WTC11 (cell line): ENCODE measurements at regions not wholly inside any gene's neighbourhood (a gene's known extent, or its start where the extent isn't known, plus 50 kb on each side); places are given as distances from the start of the nearest gene placed in this dataset.

ENCODE experiments used
- ATAC-seq: fragments of 200-7000 bp; cut with Tn5 transposase; 2 replicates; pipeline ENCODE4 v1.10.0; 2021; ENCODE audit warnings: mild to moderate bottlenecking, moderate library complexity
- CTCF ChIA-PET: fragments of 300-600 bp; sonication (Branson Sonifier 250); formaldehyde crosslinking; loops from one replicate; lab custom pipeline; 2021; ENCODE audit warnings: antibody characterized with exemption; lab: Charles Lee
- POLR2A ChIA-PET: fragments of 350-600 bp; sonication (Branson Sonifier 250); formaldehyde crosslinking; loops from one replicate; lab custom pipeline; 2021; ENCODE audit warnings: antibody characterized with exemption; lab: Charles Lee
- DNase-seq: peaks from one replicate; pipeline ENCODE4 v3.0.0; 2021; ENCODE audit warnings: low spot score
- H3K27ac Mint-ChIP-seq: 2 replicates; pipeline ENCODE4 v1.8.0; 2021; ENCODE audit warnings: mixed read lengths
- H3K27me3 Mint-ChIP-seq: 2 replicates; pipeline ENCODE4 v1.8.0; 2021; ENCODE audit warnings: low read depth, mild to moderate bottlenecking, moderate library complexity, mixed read lengths
- H3K36me3 Mint-ChIP-seq: 2 replicates; pipeline ENCODE4 v1.8.0; 2021; ENCODE audit warnings: mixed read lengths
- H3K4me1 Mint-ChIP-seq: 2 replicates; pipeline ENCODE4 v1.8.0; 2022; ENCODE audit warnings: mixed read lengths
- H3K4me3 Mint-ChIP-seq: 2 replicates; pipeline ENCODE4 v1.8.0; 2021; ENCODE audit warnings: mild to moderate bottlenecking, moderate library complexity, mixed read lengths
- H3K9me3 Mint-ChIP-seq: 2 replicates; pipeline ENCODE4 v1.8.0; 2021; ENCODE audit warnings: mixed read lengths
- AR ChIP-seq: fragments of 250-450 bp; sonication (Bioruptor Pico); IDR thresholded peaks from 2 replicates; pipeline ENCODE4 v1.9.0; 2021; ENCODE audit warnings: mild to moderate bottlenecking
- ATF2 ChIP-seq: sonication (generic); formaldehyde crosslinking; IDR thresholded peaks from 2 replicates; pipeline ENCODE4 v1.8.1; 2022; ENCODE audit warnings: low read depth, missing genetic modification reagents, borderline replicate concordance
- CREM ChIP-seq: sonication (generic); formaldehyde crosslinking; IDR thresholded peaks from 2 replicates; pipeline ENCODE4 v1.8.1; 2022; ENCODE audit warnings: mild to moderate bottlenecking, missing genetic modification reagents, moderate library complexity
- CTCF ChIP-seq: fragments of 200-600 bp; IDR thresholded peaks from 2 replicates; pipeline ENCODE4 v1.8.0; 2022; ENCODE audit warnings: antibody characterized with exemption
- E2F5 ChIP-seq: sonication (generic); formaldehyde crosslinking; IDR thresholded peaks from 2 replicates; pipeline ENCODE4 v1.8.1; 2022; ENCODE audit warnings: mild to moderate bottlenecking, moderate library complexity, missing genetic modification reagents
- ELF4 ChIP-seq: sonication (generic); formaldehyde crosslinking; IDR thresholded peaks from 2 replicates; pipeline ENCODE4 v1.8.1; 2022; ENCODE audit warnings: low read depth, mild to moderate bottlenecking, moderate library complexity, missing genetic modification reagents
- EMX1 ChIP-seq: fragments of 250-450 bp; sonication (Bioruptor Pico); IDR thresholded peaks from 2 replicates; pipeline ENCODE4 v1.8.0; 2021; ENCODE audit warnings: mild to moderate bottlenecking
- ETV6 ChIP-seq: sonication (generic); formaldehyde crosslinking; IDR thresholded peaks from 2 replicates; pipeline ENCODE4 v1.8.1; 2022; ENCODE audit warnings: mild to moderate bottlenecking, missing genetic modification reagents
- FOXP1 ChIP-seq: sonication (generic); formaldehyde crosslinking; IDR thresholded peaks from 2 replicates; pipeline ENCODE4 v1.8.0; 2022; ENCODE audit warnings: missing genetic modification reagents, mild to moderate bottlenecking, moderate library complexity, borderline replicate concordance
- HMGA2 ChIP-seq: fragments of 250-450 bp; sonication (Bioruptor Pico); IDR thresholded peaks from 2 replicates; pipeline ENCODE4 v1.4.0; 2021; ENCODE audit warnings: mild to moderate bottlenecking, moderate library complexity
- IRF2 ChIP-seq: sonication (generic); formaldehyde crosslinking; IDR thresholded peaks from 2 replicates; pipeline ENCODE4 v1.8.0; 2022; ENCODE audit warnings: low read depth, missing genetic modification reagents, borderline replicate concordance
- MAX ChIP-seq: sonication (generic); formaldehyde crosslinking; IDR thresholded peaks from 2 replicates; pipeline ENCODE4 v1.8.0; 2022; ENCODE audit warnings: mild to moderate bottlenecking, missing genetic modification reagents
- NFE2L1 ChIP-seq: sonication (generic); formaldehyde crosslinking; IDR thresholded peaks from 2 replicates; pipeline ENCODE4 v1.8.1; 2023; ENCODE audit warnings: missing genetic modification reagents
- NFYB ChIP-seq: sonication (generic); formaldehyde crosslinking; conservative IDR thresholded peaks from 2 replicates; pipeline ENCODE4 v1.8.0; 2022; ENCODE audit warnings: low read depth, missing genetic modification reagents
- NR3C1 ChIP-seq: sonication (generic); formaldehyde crosslinking; conservative IDR thresholded peaks from 2 replicates; pipeline ENCODE4 v1.8.1; 2023; ENCODE audit warnings: low read depth, mild to moderate bottlenecking, missing genetic modification reagents
- PRDM15 ChIP-seq: sonication (generic); formaldehyde crosslinking; IDR thresholded peaks from 2 replicates; pipeline ENCODE4 v1.8.0; 2022; ENCODE audit warnings: missing genetic modification reagents
- RELA ChIP-seq: sonication (generic); formaldehyde crosslinking; IDR thresholded peaks from 2 replicates; pipeline ENCODE4 v1.8.1; 2022; ENCODE audit warnings: missing genetic modification reagents, mild to moderate bottlenecking, borderline replicate concordance
- SP1 ChIP-seq: sonication (generic); formaldehyde crosslinking; conservative IDR thresholded peaks from 2 replicates; pipeline ENCODE4 v1.8.1; 2022; ENCODE audit warnings: missing genetic modification reagents
- TP53 ChIP-seq: sonication (generic); formaldehyde crosslinking; IDR thresholded peaks from 2 replicates; pipeline ENCODE4 v1.8.1; 2023; ENCODE audit warnings: mild to moderate bottlenecking, missing genetic modification reagents
- USF1 ChIP-seq: sonication (generic); formaldehyde crosslinking; IDR thresholded peaks from 2 replicates; pipeline ENCODE4 v1.8.0; 2022; ENCODE audit warnings: mild to moderate bottlenecking, missing genetic modification reagents
- ZNF121 ChIP-seq: sonication (generic); formaldehyde crosslinking; IDR thresholded peaks from 2 replicates; pipeline ENCODE4 v1.8.0; 2023; ENCODE audit warnings: missing genetic modification reagents

- H3K4me1 Mint-ChIP-seq: no peaks in the 10 kb centered on the region
- TF ChIP-seq AR (CRISPR knock-in tag) (no peak), IRF2 (no peak), NR3C1 (CRISPR knock-in tag) (no peak), ZNF121 (CRISPR knock-in tag) (no peak), USF1 (CRISPR knock-in tag) (no peak), MAX (CRISPR knock-in tag) (no peak), FOXP1 (CRISPR knock-in tag) (no peak), HMGA2 (no peak), CREM (CRISPR knock-in tag) (no peak), NFE2L1 (CRISPR knock-in tag) (no peak), CTCF (no peak), ELF4 (CRISPR knock-in tag) (no peak), E2F5 (CRISPR knock-in tag) (no peak)
- ChIA-PET POLR2A (no interaction called here), CTCF (interaction anchor here (2.3 kb wide), 1 partner anchor 21 kb away, joined by 7 read pairs; no protein-coding TSS in a partner anchor)
- DNase-seq (no peak), ATAC-seq (no peak)
- no peak overlapping the region for H3K4me3 Mint-ChIP-seq
- H3K9me3 Mint-ChIP-seq: no peaks in the 10 kb centered on the region
- H3K27ac Mint-ChIP-seq: no peak overlapping the region
- no peaks in the 10 kb centered on the region for H3K36me3 Mint-ChIP-seq
- H3K27me3 Mint-ChIP-seq: no peaks in the 10 kb centered on the region
These were observed 806.4 kb upstream of the FANCL start for GRCh38 chr2:59047373-59047995.

- H3K4me1 Mint-ChIP-seq: no peaks in the 10 kb centered on the region
- ChIA-PET CTCF (interaction anchor here (2.3 kb wide), 1 partner anchor 21 kb away, joined by 6 read pairs; no protein-coding TSS in a partner anchor), POLR2A (no interaction called here)
- H3K27ac Mint-ChIP-seq: no peak overlapping the region
- no peaks in the 10 kb centered on the region for H3K36me3 Mint-ChIP-seq
- no peaks in the 10 kb centered on the region for H3K27me3 Mint-ChIP-seq
- DNase-seq (no peak), ATAC-seq (0 out of 2 replicates have a peak, but pooled peaks have one; percentile 41)
- no peaks in the 10 kb centered on the region for H3K9me3 Mint-ChIP-seq
- H3K4me3 Mint-ChIP-seq: no peak overlapping the region
- no peak for TF ChIP-seq ATF2 (CRISPR knock-in tag)
- TF ChIP-seq HMGA2: no peak
- no peak for TF ChIP-seq TP53 (CRISPR knock-in tag)
- no peak for TF ChIP-seq SP1
- TF ChIP-seq PRDM15: no peak
- no peak for TF ChIP-seq RELA (CRISPR knock-in tag)
- TF ChIP-seq EMX1 (CRISPR knock-in tag): no peak
- no peak for TF ChIP-seq ETV6 (CRISPR knock-in tag)
- no peak for TF ChIP-seq NFYB (CRISPR knock-in tag)
These were observed 805.6 kb upstream of the FANCL start for GRCh38 chr2:59046401-59047372.
